ENCODE measurements at regions not wholly inside any gene's neighbourhood (a gene's known extent, or its start where the extent isn't known, plus 50 kb on each side); places are given as distances from the start of the nearest gene placed in this dataset.

DNA sequence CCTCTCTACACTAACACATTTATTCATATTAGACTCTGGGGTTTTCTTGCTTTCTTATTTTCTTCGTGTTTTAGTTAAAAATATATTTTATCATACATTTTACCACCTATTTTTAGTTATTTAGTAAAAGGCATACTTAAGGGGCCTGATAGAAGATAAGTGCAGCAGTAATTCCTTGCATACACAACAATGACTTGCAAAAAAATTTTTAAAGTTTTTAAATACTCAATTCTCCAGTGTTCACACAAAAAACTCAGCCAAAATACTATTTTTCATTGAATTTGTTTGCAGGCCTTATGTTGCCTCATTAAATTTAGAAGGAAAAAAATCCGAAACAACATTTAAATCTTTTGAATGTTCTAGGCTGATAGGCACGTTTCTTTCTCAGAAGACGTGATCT, 2431.7 kb downstream of the PCDH9 start:
- TF ChIP-seq, protein P1, sequence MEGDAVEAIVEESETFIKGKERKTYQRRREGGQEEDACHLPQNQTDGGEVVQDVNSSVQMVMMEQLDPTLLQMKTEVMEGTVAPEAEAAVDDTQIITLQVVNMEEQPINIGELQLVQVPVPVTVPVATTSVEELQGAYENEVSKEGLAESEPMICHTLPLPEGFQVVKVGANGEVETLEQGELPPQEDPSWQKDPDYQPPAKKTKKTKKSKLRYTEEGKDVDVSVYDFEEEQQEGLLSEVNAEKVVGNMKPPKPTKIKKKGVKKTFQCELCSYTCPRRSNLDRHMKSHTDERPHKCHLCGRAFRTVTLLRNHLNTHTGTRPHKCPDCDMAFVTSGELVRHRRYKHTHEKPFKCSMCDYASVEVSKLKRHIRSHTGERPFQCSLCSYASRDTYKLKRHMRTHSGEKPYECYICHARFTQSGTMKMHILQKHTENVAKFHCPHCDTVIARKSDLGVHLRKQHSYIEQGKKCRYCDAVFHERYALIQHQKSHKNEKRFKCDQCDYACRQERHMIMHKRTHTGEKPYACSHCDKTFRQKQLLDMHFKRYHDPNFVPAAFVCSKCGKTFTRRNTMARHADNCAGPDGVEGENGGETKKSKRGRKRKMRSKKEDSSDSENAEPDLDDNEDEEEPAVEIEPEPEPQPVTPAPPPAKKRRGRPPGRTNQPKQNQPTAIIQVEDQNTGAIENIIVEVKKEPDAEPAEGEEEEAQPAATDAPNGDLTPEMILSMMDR (IDR thresholded peaks at IDR 0.05; ENCODE audit: low read length): no peak
- TF ChIP-seq EZH2 (optimal IDR thresholded peaks at IDR 0.05; ENCODE audit: low read depth, low read length) (no peak), EZH2phosphoT487 (IDR thresholded peaks at IDR 0.05; ENCODE audit: low read length) (no peak)

All from MM.1S (cell line).